ENCODE measurements at regions not wholly inside any gene's neighbourhood (a gene's known extent, or its start where the extent isn't known, plus 50 kb on each side); places are given as distances from the start of the nearest gene placed in this dataset.
"Not testable (repeated sequence)": the region's sequence is repeated elsewhere in the genome, so short reads cannot be mapped to it uniquely, and the experiment has no call there.

GRCh38 chr22:11053403-11054344, 4474.3 kb upstream of the OR11H1 start:
- not testable (repeated sequence) for DNase-seq (ENCODE audit: low read depth)

DNA sequence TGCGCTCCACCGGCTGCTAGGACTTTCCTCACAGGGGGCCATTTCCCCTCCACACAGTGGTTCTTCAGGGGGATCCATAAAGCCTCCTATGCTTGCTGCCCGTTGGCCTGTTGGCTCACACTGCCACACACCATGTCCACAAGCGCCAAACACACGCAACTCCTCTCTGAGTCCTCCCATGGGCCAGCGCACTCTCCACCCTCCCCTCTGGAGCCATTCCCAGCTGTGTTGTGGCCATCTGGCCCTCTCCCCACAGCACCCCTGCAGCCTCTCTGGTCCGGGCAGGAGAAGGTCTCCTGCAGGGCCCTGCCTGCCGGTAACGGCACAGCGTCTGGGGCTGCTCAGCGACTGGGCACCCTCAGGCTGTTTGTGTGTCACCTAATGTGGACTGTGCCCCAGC, 4473.3 kb upstream of the OR11H1 start:
- not testable (repeated sequence) for DNase-seq (ENCODE audit: low read depth)

GRCh38 chr22:11055176-11055575, 4472.8 kb upstream of the OR11H1 start:
- not testable (repeated sequence) for DNase-seq (ENCODE audit: low read depth)

GRCh38 chr22:11057955-11058547, 4469.9 kb upstream of the OR11H1 start:
- DNase-seq (ENCODE audit: low read depth) = not testable (repeated sequence)

DNA sequence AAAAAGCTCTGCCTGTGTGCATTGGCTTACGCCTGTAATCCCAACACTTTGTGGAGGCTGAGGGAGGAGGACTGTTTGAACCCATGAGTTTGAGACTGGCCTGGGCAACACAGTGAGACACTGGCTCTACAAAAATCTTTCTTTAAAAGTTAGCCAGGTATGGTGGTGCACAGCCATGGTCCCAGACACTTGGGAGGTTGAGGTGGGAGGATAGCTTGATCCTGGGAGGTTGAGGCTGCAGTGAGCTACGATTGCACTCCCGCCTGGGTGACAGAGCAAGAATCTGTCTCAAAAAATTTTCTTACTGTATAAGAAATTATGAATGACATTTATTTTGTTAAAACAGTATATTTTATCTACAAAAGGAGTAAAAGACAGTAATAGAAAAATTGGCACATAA, 4468.9 kb upstream of the OR11H1 start:
- DNase-seq (ENCODE audit: low read depth) = not testable (repeated sequence)

- DNase-seq (ENCODE audit: low read depth) = not testable (repeated sequence)
Measured at GRCh38 chr22:11060797-11061196, 4467.2 kb upstream of the OR11H1 start.

DNA sequence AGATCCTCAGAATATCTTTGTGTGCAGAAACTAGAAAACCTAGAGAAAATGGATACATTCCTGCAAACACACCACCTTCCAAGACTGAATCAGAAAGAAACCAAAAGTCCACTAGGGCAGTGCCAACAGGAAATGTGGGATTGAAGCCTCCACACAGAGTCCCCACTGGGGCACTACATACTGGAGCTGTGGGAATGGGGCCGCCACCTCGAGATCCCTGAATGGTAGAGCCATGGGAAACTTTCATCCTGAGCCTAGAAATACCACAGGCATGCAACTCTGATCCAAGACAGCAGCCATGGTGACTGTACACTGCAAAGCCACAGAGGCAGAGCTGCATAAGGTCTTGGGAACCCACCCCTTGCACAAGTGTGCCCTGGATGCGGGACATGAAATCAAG, 4465.5 kb upstream of the OR11H1 start:
- DNase-seq (ENCODE audit: low read depth) = not testable (repeated sequence)

- not testable (repeated sequence) for DNase-seq (ENCODE audit: low read depth)
Measured at GRCh38 chr22:11063022-11063685, 4464.8 kb upstream of the OR11H1 start.

DNA sequence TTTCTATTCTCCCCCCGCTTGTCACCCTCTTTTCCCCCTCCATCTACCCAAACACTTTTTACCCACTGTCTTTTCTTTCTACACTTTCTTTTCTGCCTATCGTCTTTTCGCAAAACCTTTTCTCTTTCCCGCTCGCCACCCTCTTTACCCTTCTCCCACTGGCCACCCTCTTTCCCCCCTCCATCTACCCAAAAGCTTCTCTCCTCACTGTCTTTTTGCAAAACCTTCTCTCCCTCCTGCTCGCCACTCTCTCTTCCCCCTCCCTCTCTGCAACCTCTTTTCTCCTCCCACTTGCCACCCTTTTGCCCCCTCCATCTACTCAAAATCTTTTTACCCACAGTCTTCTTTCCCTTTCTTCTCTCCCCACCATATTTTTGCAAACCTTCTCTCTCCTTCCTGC, 4462.8 kb upstream of the OR11H1 start:
- DNase-seq (ENCODE audit: low read depth) = not testable (repeated sequence)

DNA sequence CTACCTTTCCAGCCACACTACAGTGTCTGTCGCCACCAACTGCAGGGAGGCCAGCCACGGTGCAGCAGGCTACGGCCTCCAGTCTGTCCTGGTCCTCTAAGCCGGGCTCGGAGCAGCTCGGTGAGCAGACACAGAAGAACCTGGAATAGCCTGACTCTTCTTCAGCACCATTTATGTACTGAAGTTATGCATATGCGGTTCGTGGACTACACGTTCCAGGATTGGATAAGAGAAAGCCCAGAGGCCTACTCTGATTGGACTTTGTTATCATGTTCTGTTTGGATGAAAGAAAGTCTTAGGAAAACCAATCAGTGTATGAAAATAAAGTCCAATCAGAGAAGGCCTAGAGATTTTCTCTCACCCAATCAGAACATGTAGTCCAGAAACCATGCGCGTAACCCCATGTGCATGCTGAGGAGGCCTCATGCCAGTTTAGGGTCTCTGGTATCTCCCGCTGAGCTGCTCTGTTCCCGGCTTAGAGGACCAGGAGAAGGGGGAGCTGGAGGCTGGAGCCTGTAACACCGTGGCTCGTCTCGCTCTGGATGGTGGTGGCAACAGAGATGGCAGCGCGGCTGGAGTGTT, 4462.0 kb upstream of the OR11H1 start:
- peak; percentile 72 for DNase-seq (ENCODE audit: low read depth)

GRCh38 chr22:11066458-11067285, 4461.3 kb upstream of the OR11H1 start:
- no peak for DNase-seq (ENCODE audit: low read depth)

DNA sequence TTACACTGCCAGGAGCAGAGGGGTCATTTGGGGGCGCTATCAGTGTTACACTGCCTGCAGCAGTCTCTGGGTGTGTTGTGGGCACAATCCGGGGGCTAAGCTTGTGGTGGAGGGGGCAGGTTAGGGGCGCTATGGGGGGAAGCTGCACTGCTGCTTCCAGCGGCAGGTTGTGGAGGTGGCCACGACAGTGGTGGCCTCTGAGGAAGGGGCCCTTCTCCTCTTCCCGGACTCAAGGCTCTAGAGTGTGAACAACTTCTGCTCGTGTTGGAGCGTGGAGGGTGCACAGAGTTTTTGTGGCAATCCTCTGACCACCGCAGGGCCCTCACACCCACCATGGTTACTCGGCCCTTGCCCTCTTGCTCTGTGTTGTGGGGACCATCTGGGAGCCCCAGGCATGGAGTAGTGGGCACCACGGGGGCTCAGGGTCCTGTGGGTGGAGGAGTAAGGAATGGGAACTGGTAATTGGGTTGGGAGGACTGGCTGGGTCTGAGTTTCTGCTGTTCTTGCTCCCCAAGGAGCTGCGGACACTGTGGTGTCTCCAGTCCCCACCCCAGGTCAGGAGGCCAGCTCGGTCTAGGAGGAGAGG, 4460.6 kb upstream of the OR11H1 start:
- DNase-seq (ENCODE audit: low read depth) = not testable (repeated sequence)

DNA sequence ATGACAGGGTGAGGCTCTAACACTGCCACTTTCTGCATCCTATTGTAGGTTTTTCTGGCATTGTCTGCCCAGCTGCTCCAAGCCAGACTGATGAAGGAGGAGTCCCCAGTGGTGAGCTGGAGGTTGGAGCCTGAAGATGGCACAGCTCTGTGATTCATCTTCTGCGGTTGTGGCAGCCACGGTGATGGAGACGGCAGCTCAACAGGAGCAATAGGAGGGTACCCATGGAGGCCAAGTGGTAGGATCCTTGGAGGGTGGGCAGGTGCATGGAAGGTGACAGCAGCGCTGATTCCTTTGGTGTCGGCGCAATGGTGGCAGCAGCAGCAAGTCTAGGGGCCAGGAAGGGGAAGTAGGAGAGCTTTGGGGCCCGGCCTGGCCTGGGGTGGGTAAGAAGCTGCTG, 4460.1 kb upstream of the OR11H1 start:
- DNase-seq (ENCODE audit: low read depth) = not testable (repeated sequence)

GRCh38 chr22:11068406-11068805, 4459.6 kb upstream of the OR11H1 start:
- not testable (repeated sequence) for DNase-seq (ENCODE audit: low read depth)

Data from Daoy (cell line).